ENCODE measurements at regions not wholly inside any gene's neighbourhood (a gene's known extent, or its start where the extent isn't known, plus 50 kb on each side); places are given as distances from the start of the nearest gene placed in this dataset.

- TF ChIP-seq RAD51 (IDR thresholded peaks at IDR 0.05) = no peak
- TF ChIP-seq NFYB (IDR thresholded peaks at IDR 0.05; ENCODE audit: insufficient read depth, low read depth, low read length) = no peak
- no peak for TF ChIP-seq USF2 (IDR thresholded peaks at IDR 0.05; ENCODE audit: borderline replicate concordance, low read depth, low read length)
- no peak for TF ChIP-seq HDGF (IDR thresholded peaks at IDR 0.05)
These were observed 303.7 kb upstream of the PCDH15 start (continued) for GRCh38 chr10:55104738-55105137.

GRCh38 chr10:55098452-55098851 lies 297.4 kb upstream of the PCDH15 start:
- ChIA-PET CTCF (interaction anchor here (0.8 kb wide), 1 partner anchor 15 kb away, joined by 3 read pairs; no protein-coding TSS in a partner anchor), RAD21 (ENCODE audit: unreplicated experiment) (no interaction called here), POLR2A (no interaction called here), SMC1A (ENCODE audit: uncharacterized antibody, unreplicated experiment) (interaction anchor here (1.6 kb wide), 1 partner anchor 17 kb away, joined by 3 read pairs; no protein-coding TSS in a partner anchor)
- WGBS (ENCODE audit: insufficient coverage, insufficient replicate concordance, low lambda C conversion rate, missing lambda C conversion rate) = 61% methylated on average over 9 of the region's 9 CpGs
- no peaks in the 10 kb centered on the region for H3K27me3 ChIP-seq (replicated peaks in 1 of 2; ENCODE audit: control insufficient read depth in 2 of 2, insufficient read depth in 2 of 2, low read length in 1 of 2)
- no peak overlapping the region for H3K4me3 ChIP-seq
- H3K4me1 ChIP-seq (ENCODE audit: control insufficient read depth, insufficient read depth, low read length) = no peaks in the 10 kb centered on the region
- H3K36me3 ChIP-seq (ENCODE audit: control insufficient read depth in 2 of 2, insufficient read depth in 2 of 2, low read length in 1 of 2) = no peaks in the 10 kb centered on the region
- H3K79me2 ChIP-seq (ENCODE audit: control insufficient read depth, insufficient read depth, low read length) = no peaks in the 10 kb centered on the region
- H3K27ac ChIP-seq (ENCODE audit: control insufficient read depth, insufficient read depth) = no peak overlapping the region
- no peak overlapping the region for H3K9ac ChIP-seq (ENCODE audit: control insufficient read depth, insufficient read depth, low read length)
- ATAC-seq (no peak), FAIRE-seq (no peak), DNase-seq (ENCODE audit: low read depth, low spot score) (no peak)
- BruUV-seq (replicated peaks) = no TSS peak
- H3K9me3 ChIP-seq (replicated peaks; ENCODE audit: control insufficient read depth, insufficient read depth, low read length) = no peaks in the 10 kb centered on the region
- in situ Hi-C loops (cut with MboI) (loop anchor here (10.0 kb wide), 3 partner anchors 166 to 646 kb away; no protein-coding TSS in a partner anchor), intact Hi-C loops (cut with micrococcal nuclease; ENCODE audit: unreplicated experiment) (loop anchor here (10.0 kb wide), 1 partner anchor 646 kb away; no protein-coding TSS in a partner anchor)
- H3K4me2 ChIP-seq (ENCODE audit: control insufficient read depth, insufficient read depth) = no peak overlapping the region
- no peak overlapping the region for H2AFZ ChIP-seq (ENCODE audit: control insufficient read depth, low read depth, low read length)
- TF ChIP-seq JUNB (IDR thresholded peaks at IDR 0.05) (no peak), ATF7 (IDR thresholded peaks at IDR 0.05; ENCODE audit: low read depth) (no peak), NR2C2 (IDR thresholded peaks at IDR 0.05; ENCODE audit: borderline replicate concordance, control insufficient read depth, insufficient read length, low read depth) (no peak), PAX8 (IDR thresholded peaks at IDR 0.05) (no peak), SUZ12 (IDR thresholded peaks at IDR 0.05; ENCODE audit: unreplicated experiment) (no peak), POLR2A (IDR thresholded peaks at IDR 0.05; ENCODE audit: low read depth, low read length) (no peak), HDAC6 (IDR thresholded peaks at IDR 0.05; ENCODE audit: unreplicated experiment) (no peak), ZBTB4 (CRISPR knock-in tag; IDR thresholded peaks at IDR 0.05) (no peak), FOS (IDR thresholded peaks at IDR 0.05; ENCODE audit: borderline replicate concordance, extremely low read depth, insufficient read length) (no peak), JUND (IDR thresholded peaks at IDR 0.05; ENCODE audit: low read depth, low read length) (no peak), GABPA (IDR thresholded peaks at IDR 0.05; ENCODE audit: low read depth) (no peak), CREB1 (IDR thresholded peaks at IDR 0.05; ENCODE audit: low read depth) (no peak), BRCA1 (IDR thresholded peaks at IDR 0.05; ENCODE audit: low read depth, low read length) (no peak), ZBTB40 (IDR thresholded peaks at IDR 0.05; ENCODE audit: borderline replicate concordance) (no peak)
- H4K20me1 ChIP-seq (ENCODE audit: control insufficient read depth, insufficient read depth) = no peaks in the 10 kb centered on the region
